ENCODE measurements at regions not wholly inside any gene's neighbourhood (a gene's known extent, or its start where the extent isn't known, plus 50 kb on each side); places are given as distances from the start of the nearest gene placed in this dataset.

DNA sequence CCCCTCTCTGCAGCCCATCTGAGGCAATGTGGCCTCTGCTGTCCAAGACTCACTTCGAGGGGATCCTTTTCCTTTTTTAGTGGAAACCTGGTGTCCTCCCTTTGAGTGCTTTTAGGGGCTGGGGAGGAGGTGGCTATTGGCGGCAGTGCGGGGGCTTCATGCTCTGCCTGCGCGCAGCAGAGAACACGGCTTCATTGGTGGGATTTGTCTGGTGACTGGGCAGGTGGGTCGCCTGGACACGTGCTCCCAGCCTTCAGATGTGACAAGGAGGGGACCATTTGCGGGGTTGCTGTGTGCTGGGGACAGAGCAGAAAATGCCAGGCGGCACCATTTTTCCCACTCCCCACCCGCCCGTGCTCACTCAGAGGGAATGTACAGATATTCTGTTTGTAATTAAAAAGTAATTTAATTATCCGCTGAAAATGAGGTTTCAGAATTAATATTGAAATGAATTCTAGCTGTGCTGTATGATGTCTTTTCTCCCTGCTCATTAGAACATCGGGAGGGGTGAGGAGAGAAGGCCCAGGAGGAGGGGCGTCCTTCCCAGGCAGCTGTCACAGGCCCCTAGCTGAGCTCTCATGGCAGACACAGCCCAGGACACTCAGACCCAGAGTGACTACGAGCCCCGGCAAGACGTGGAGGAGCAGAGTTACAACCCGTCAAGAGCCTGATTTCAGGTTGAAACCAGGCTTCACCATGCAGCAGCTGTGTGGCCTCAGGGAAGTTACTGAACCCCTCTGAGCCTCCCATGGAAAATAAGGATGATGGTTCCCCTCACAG is 417.2 kb upstream of the SULF2 start:
- DNase-seq (ENCODE audit: insufficient read length, low spot score) (no peak), FAIRE-seq (no peak)
- TF ChIP-seq, protein P1, sequence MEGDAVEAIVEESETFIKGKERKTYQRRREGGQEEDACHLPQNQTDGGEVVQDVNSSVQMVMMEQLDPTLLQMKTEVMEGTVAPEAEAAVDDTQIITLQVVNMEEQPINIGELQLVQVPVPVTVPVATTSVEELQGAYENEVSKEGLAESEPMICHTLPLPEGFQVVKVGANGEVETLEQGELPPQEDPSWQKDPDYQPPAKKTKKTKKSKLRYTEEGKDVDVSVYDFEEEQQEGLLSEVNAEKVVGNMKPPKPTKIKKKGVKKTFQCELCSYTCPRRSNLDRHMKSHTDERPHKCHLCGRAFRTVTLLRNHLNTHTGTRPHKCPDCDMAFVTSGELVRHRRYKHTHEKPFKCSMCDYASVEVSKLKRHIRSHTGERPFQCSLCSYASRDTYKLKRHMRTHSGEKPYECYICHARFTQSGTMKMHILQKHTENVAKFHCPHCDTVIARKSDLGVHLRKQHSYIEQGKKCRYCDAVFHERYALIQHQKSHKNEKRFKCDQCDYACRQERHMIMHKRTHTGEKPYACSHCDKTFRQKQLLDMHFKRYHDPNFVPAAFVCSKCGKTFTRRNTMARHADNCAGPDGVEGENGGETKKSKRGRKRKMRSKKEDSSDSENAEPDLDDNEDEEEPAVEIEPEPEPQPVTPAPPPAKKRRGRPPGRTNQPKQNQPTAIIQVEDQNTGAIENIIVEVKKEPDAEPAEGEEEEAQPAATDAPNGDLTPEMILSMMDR (IDR thresholded peaks at IDR 0.05; ENCODE audit: insufficient read depth, missing control alignments), result no peak

DNA sequence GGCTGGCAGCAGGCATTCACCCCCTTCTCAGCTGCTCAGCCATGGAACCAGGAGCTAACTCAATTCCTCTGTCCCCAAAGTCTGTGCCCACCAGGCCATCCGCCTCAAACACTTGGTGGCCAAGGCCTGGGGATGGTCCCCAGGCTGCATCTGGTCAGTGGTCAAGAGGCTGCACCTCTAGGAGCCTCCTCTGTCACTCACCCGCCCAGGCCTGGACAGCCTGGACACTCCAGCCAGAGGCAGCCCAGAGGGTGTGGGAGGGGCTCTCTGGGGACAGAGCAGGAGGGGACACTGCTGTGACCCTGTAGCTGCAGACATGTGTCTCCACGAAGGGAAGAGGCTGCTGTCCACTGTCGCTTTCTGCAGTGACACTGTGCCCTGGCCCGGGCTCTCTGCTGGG is 416.6 kb upstream of the SULF2 start:
- TF ChIP-seq, protein P1 (IDR thresholded peaks at IDR 0.05; ENCODE audit: insufficient read depth, missing control alignments), result no peak
- DNase-seq (ENCODE audit: insufficient read length, low spot score) (no peak), FAIRE-seq (no peak)

DNA sequence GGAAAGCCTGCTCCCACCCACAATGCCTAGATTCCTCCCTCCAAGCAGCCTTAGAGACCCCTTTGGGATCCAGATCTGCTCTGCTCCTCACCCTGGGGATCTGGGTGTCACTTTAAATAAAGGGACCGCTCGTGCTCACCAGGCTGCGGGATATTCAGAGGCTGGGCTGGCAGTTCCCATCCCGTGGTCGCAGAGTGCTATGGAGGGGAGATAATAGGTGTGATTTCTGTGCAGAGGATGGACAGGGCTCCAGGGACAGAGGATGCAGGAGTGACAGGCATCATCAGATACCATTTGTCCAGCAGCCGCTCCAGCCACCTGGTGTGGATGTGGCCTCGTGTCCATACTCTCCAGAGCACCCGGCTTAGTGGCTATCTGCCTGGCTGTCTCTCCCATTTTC is 415.9 kb upstream of the SULF2 start:
- DNase-seq (ENCODE audit: insufficient read length, low spot score) (no peak), FAIRE-seq (no peak)
- TF ChIP-seq, protein P1 (IDR thresholded peaks at IDR 0.05; ENCODE audit: insufficient read depth, missing control alignments), result no peak

DNA sequence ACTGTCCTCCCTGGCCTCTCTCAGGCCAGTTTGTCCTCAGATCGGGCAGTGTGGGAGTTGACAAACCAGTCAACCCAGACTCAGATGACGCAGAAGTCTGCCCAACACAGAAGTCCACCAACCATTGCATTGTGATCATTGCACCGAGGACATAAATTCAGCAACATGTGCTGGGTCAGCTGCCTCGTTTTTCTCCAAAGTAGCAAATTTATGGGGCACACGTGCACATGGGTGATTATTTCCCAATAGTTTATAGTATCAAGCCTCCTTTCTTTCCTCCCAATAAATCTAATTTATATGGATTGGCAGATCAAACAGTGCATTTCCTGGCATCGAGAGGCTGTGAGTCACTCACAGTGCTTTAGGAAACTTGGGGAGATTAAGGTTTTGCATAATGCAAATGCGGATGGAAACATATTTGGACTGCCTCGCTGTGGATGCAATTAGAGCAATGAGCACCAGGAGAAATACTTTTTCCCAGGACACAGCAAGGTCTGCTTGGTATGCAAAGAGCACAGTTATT is 413.7 kb upstream of the SULF2 start:
- FAIRE-seq, result no peak
- TF ChIP-seq, protein P1 (IDR thresholded peaks at IDR 0.05; ENCODE audit: insufficient read depth, missing control alignments), result no peak

DNA sequence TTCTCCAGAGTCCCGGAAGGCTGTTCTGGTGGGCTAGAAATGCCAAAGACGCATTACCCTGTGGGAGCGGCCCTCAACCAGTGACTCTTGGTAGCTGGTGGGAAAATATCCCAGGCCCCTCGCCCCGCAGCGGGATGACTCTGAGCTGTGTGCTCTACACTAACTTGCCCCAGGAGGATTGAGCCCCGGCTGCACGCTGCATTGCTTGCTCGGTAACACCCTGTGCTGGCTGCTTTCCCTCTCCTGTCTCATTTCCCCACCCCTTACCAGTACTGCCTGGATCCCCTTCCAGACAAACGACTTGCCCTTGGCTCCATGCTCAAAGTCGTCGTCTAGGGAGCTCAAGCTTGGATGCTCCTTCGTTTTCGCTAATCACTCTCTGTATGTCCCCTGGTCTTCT is 411.8 kb upstream of the SULF2 start:
- TF ChIP-seq, protein P1 (IDR thresholded peaks at IDR 0.05; ENCODE audit: insufficient read depth, missing control alignments), result no peak
- FAIRE-seq, result no peak
- DNase-seq (ENCODE audit: insufficient read length, low spot score), result no peak

More for the DNA sequence above, 413.7 kb upstream of the SULF2 start:
- no peak for DNase-seq (ENCODE audit: insufficient read length, low spot score)

DNA sequence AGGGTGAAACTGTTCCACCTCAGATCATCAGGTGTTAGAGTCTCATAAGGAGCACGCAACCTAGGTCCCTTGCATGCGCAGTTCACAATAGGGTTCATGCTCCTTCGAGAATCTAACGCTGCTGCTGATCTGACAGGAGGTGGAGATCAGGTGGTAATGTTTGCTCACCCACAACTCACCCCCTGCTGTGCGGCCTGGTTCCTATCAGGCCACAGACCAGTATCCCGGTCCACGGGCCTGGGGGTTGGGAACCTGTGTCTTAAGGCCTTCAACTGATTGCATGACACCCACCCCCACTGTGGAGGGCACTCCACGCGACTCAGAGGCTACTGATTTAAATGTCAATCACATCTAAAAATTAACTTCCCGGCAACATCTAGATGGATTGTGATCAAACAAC is 411.2 kb upstream of the SULF2 start:
- TF ChIP-seq, protein P1 (IDR thresholded peaks at IDR 0.05; ENCODE audit: insufficient read depth, missing control alignments), result no peak
- DNase-seq (ENCODE audit: insufficient read length, low spot score) (no peak), FAIRE-seq (no peak)

DNA sequence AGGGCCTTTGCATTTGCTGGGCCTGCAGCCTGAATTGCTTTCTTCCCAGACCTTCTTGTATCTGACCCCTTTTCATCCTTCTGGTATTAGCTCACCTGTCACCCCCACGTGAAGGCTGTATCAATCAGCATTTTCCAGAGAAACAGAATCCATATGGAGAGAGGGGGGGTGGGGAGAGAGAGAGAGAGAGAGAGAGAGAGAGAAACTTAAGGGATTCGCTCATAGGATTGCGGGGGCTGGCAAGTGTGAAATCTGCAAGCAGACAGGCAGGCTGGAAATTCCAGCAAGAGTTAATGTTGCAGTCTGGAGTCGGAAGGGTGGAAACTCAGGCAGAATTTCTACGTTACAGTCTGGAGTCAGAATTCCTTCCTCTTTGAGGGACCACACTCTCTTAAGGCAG is 410.7 kb upstream of the SULF2 start:
- TF ChIP-seq, protein P1 (IDR thresholded peaks at IDR 0.05; ENCODE audit: insufficient read depth, missing control alignments), result no peak
- no peak for DNase-seq (ENCODE audit: insufficient read length, low spot score)
- no peak for FAIRE-seq
